Nephron progenitor cell (in vitro differentiated cells): ENCODE measurements at regions not wholly inside any gene's neighbourhood (a gene's known extent, or its start where the extent isn't known, plus 50 kb on each side); places are given as distances from the start of the nearest gene placed in this dataset.

Experiments
- DNase-seq: peaks from one replicate; pipeline ENCODE4 v3.0.0; 2021
- H3K27ac Mint-ChIP-seq: 2 replicates; pipeline ENCODE4 v1.8.0; 2021; ENCODE audit warnings: mild to moderate bottlenecking, moderate library complexity, mixed read lengths
- H3K27me3 Mint-ChIP-seq: 2 replicates; pipeline ENCODE4 v1.8.0; 2021; ENCODE audit warnings: mild to moderate bottlenecking, low read depth, mixed read lengths; ENCODE audit not compliant: poor library complexity
- H3K36me3 Mint-ChIP-seq: 2 replicates; pipeline ENCODE4 v1.8.0; 2021; ENCODE audit warnings: low read depth, mixed read lengths
- H3K4me1 Mint-ChIP-seq: 2 replicates; pipeline ENCODE4 v1.8.0; 2021; ENCODE audit warnings: mixed read lengths
- H3K4me3 Mint-ChIP-seq: 2 replicates; pipeline ENCODE4 v1.8.0; 2021; ENCODE audit warnings: mild to moderate bottlenecking, moderate library complexity, mixed read lengths
- H3K9me3 Mint-ChIP-seq: 2 replicates; pipeline ENCODE4 v1.8.0; 2021; ENCODE audit warnings: mild to moderate bottlenecking, moderate library complexity, mixed read lengths
- CTCF ChIP-seq: fragments of 200-600 bp; sonication (generic); IDR thresholded peaks from 2 replicates; pipeline ENCODE4 v1.5.0; 2021; ENCODE audit warnings: antibody characterized with exemption

DNA sequence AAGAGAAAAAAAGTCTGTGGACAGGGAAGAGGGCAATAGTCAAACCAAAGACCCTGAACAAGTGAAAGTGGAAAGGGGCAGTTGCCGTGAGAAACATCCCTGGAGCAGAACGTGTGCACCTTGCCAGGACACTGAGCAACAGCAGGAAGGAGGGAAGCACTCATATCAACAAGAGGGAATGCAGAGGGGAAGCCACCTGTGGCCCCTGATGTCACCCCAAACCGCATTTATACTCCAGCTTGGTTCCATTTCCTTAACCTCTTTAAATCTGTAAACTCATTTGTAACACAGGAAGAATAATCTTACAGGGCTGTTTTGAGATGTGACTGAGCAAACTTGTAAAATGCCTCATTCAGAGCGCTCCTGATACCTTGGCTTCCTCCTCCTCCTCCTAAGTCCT is 698.8 kb downstream of the DIAPH3 start:
- DNase-seq: no peak
- no peak for TF ChIP-seq CTCF
- no peak overlapping the region for H3K4me3 Mint-ChIP-seq
- H3K36me3 Mint-ChIP-seq: peaks cover 17% of the 10 kb centered on the region
- H3K9me3 Mint-ChIP-seq: peaks cover 15% of the 10 kb centered on the region
- H3K27ac Mint-ChIP-seq: no peak overlapping the region
- no peaks in the 10 kb centered on the region for H3K27me3 Mint-ChIP-seq
- H3K4me1 Mint-ChIP-seq: peaks cover 46% of the 10 kb centered on the region

- Mint-ChIP-seq H3K4me1 (peaks cover 20% of the 10 kb centered on the region), H3K27ac (no peak overlapping the region), H3K4me3 (no peak overlapping the region), H3K27me3 (no peaks in the 10 kb centered on the region), H3K9me3 (peaks cover 15% of the 10 kb centered on the region), H3K36me3 (peaks cover 12% of the 10 kb centered on the region)
- DNase-seq: no peak
- no peak for TF ChIP-seq CTCF
These were observed 695.3 kb downstream of the DIAPH3 start for GRCh38 chr13:59468396-59468795.

DNA sequence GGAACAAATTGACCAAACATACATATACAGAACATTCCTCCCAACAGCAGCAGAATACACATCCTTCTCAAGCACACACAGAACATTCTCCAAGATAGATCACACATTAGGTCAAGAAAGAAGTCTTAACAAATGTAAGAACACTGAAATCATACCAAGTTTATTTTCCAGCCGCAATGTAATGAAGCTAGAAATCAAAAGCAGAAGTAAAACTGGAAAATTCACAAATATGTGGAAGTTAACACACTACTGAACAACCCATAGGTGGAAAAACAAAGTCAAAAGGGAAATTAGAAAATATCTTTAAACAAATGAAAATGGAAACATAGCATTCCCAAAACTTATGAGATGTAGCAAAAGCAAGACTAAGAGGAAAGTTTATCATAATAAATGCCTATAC is 692.6 kb downstream of the DIAPH3 start:
- no peaks in the 10 kb centered on the region for H3K27me3 Mint-ChIP-seq
- no peak overlapping the region for H3K27ac Mint-ChIP-seq
- H3K4me3 Mint-ChIP-seq: no peak overlapping the region
- H3K9me3 Mint-ChIP-seq: peaks cover 15% of the 10 kb centered on the region
- no peaks in the 10 kb centered on the region for H3K4me1 Mint-ChIP-seq
- DNase-seq: no peak
- peaks cover 12% of the 10 kb centered on the region for H3K36me3 Mint-ChIP-seq
- no peak for TF ChIP-seq CTCF

- peaks cover 12% of the 10 kb centered on the region for H3K36me3 Mint-ChIP-seq
- H3K9me3 Mint-ChIP-seq: peaks cover 15% of the 10 kb centered on the region
- DNase-seq: no peak
- no peaks in the 10 kb centered on the region for H3K4me1 Mint-ChIP-seq
- no peak for TF ChIP-seq CTCF
- no peak overlapping the region for H3K4me3 Mint-ChIP-seq
- H3K27me3 Mint-ChIP-seq: no peaks in the 10 kb centered on the region
- no peak overlapping the region for H3K27ac Mint-ChIP-seq
These were observed 691.6 kb downstream of the DIAPH3 start for GRCh38 chr13:59472134-59472533.

- no peak for DNase-seq
- Mint-ChIP-seq H3K4me1 (peaks cover 14% of the 10 kb centered on the region), H3K27me3 (no peaks in the 10 kb centered on the region), H3K9me3 (peaks cover 2% of the 10 kb centered on the region), H3K4me3 (no peak overlapping the region), H3K36me3 (peaks cover under 1% of the 10 kb centered on the region), H3K27ac (no peak overlapping the region)
- no peak for TF ChIP-seq CTCF
These were observed 689.0 kb downstream of the DIAPH3 start for GRCh38 chr13:59474696-59475095.

DNA sequence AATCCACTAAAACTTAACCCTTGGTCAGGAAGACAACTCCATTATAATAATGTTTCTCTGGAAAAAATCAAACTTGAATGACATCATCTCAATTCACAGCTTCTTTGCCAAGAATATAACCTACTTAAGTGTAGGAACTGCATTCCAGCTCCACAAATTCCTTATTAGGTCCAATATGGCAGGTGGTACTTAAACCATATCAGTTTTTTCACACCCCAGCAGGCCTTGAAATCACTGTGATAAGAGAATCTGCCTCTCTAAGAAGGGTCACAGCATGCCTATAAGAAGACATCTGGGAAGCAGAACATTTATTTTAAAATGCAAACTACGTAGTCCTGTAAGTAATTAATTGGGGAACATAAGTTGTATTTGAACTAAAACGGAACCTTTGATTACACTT is 687.8 kb downstream of the DIAPH3 start:
- TF ChIP-seq CTCF: no peak
- Mint-ChIP-seq H3K9me3 (no peaks in the 10 kb centered on the region), H3K27ac (no peak overlapping the region), H3K27me3 (no peaks in the 10 kb centered on the region), H3K4me3 (no peak overlapping the region), H3K36me3 (no peaks in the 10 kb centered on the region), H3K4me1 (peaks cover 26% of the 10 kb centered on the region)
- DNase-seq: no peak
